ENCODE measurements at regions not wholly inside any gene's neighbourhood (a gene's known extent, or its start where the extent isn't known, plus 50 kb on each side); places are given as distances from the start of the nearest gene placed in this dataset.

GRCh38 chr11:91308069-91308468 is 916.5 kb upstream of the FAT3 start:
- no peaks in the 10 kb centered on the region for H3K9me3 ChIP-seq
- 74% methylated on average over 2 of the region's 2 CpGs for WGBS
- intact Hi-C loops (cut with DNase I): no loop called here
- TF ChIP-seq POLR2A (IDR thresholded peaks at IDR 0.05; ENCODE audit: low read depth) (no peak), CTCF (IDR thresholded peaks at IDR 0.05) (no peak), POLR2AphosphoS5 (IDR thresholded peaks at IDR 0.05) (no peak), EP300 (IDR thresholded peaks at IDR 0.05) (no peak)
- no peak overlapping the region for H3K4me3 ChIP-seq
- H3K27me3 ChIP-seq: no peaks in the 10 kb centered on the region
- peaks cover 0 to 11% (median 7%) of the 10 kb centered on the region in 4 donors for H3K4me1 ChIP-seq
- no peak for DNase-seq (ENCODE audit: extremely low spot score)
- no peak overlapping the region for H3K27ac ChIP-seq (replicated peaks in 1 of 4)
- no peaks in the 10 kb centered on the region for H3K36me3 ChIP-seq

GRCh38 chr11:91305402-91305801 is 919.2 kb upstream of the FAT3 start:
- no peak overlapping the region for H3K4me3 ChIP-seq
- H3K36me3 ChIP-seq: no peaks in the 10 kb centered on the region
- WGBS: 49% methylated on average over 2 of the region's 2 CpGs
- no peak for TF ChIP-seq EP300 (IDR thresholded peaks at IDR 0.05)
- TF ChIP-seq CTCF (IDR thresholded peaks at IDR 0.05): no peak
- no peak for TF ChIP-seq POLR2AphosphoS5 (IDR thresholded peaks at IDR 0.05)
- TF ChIP-seq POLR2A (IDR thresholded peaks at IDR 0.05; ENCODE audit: low read depth): no peak
- H3K27ac ChIP-seq (replicated peaks in 1 of 4): no peak overlapping the region
- no peaks in the 10 kb centered on the region for H3K9me3 ChIP-seq
- no peaks in the 10 kb centered on the region for H3K27me3 ChIP-seq
- intact Hi-C loops (cut with DNase I): no loop called here
- peaks cover 0 to 11% (median 7%) of the 10 kb centered on the region in 4 donors for H3K4me1 ChIP-seq
- DNase-seq (ENCODE audit: extremely low spot score): no peak

- WGBS: 81% methylated on average over 2 of the region's 2 CpGs
- DNase-seq (ENCODE audit: extremely low spot score): no peak
- H3K36me3 ChIP-seq: no peaks in the 10 kb centered on the region
- no peak overlapping the region for H3K4me3 ChIP-seq
- TF ChIP-seq POLR2AphosphoS5 (IDR thresholded peaks at IDR 0.05): no peak
- TF ChIP-seq EP300 (IDR thresholded peaks at IDR 0.05): no peak
- no peak for TF ChIP-seq CTCF (IDR thresholded peaks at IDR 0.05)
- TF ChIP-seq POLR2A (IDR thresholded peaks at IDR 0.05; ENCODE audit: low read depth): no peak
- peaks cover 0 to 11% (median 7%) of the 10 kb centered on the region in 4 donors for H3K4me1 ChIP-seq
- no peaks in the 10 kb centered on the region for H3K9me3 ChIP-seq
- H3K27ac ChIP-seq (replicated peaks in 1 of 4): no peak overlapping the region
- H3K27me3 ChIP-seq: no peaks in the 10 kb centered on the region
- intact Hi-C loops (cut with DNase I): no loop called here
Observed at GRCh38 chr11:91303749-91304148, 920.9 kb upstream of the FAT3 start.

- no peak for DNase-seq (ENCODE audit: extremely low spot score)
- no peaks in the 10 kb centered on the region for H3K27me3 ChIP-seq
- WGBS: 91% methylated on average over 1 of the region's 1 CpG
Observed at GRCh38 chr11:91299980-91300379, 924.6 kb upstream of the FAT3 start.

More at GRCh38 chr11:91299980-91300379, 924.6 kb upstream of the FAT3 start:
- Histone ChIP-seq H3K27ac (replicated peaks in 1 of 4) (no peak overlapping the region), H3K36me3 (no peaks in the 10 kb centered on the region), H3K9me3 (no peaks in the 10 kb centered on the region), H3K4me3 (no peak overlapping the region), H3K4me1 (no peaks in the 10 kb centered on the region)
- TF ChIP-seq POLR2AphosphoS5 (IDR thresholded peaks at IDR 0.05): no peak
- no peak for TF ChIP-seq POLR2A (IDR thresholded peaks at IDR 0.05; ENCODE audit: low read depth)
- TF ChIP-seq EP300 (IDR thresholded peaks at IDR 0.05): no peak
- no peak for TF ChIP-seq CTCF (IDR thresholded peaks at IDR 0.05)
- intact Hi-C loops (cut with DNase I): no loop called here
